Lower lobe of right lung (tissue), 2 donors: ENCODE measurements at regions not wholly inside any gene's neighbourhood (a gene's known extent, or its start where the extent isn't known, plus 50 kb on each side); places are given as distances from the start of the nearest gene placed in this dataset.

ENCODE experiments used
- ATAC-seq, 2 donors: fragments of 200-7000 bp; cut with Tn5 transposase; one replicate each; pipeline ENCODE4 v1.9.1; 2020 to 2022; ENCODE audit warnings: mild to moderate bottlenecking in 2 of 2, moderate library complexity in 2 of 2
- DNase-seq: peaks from one replicate; pipeline ENCODE4 v3.0.0-alpha.2; 2020
- H3K27ac ChIP-seq: fragments of 200-600 bp; one replicate; pipeline ENCODE4 v1.8.0; 2022
- H3K27me3 ChIP-seq: fragments of 200-600 bp; one replicate; pipeline ENCODE4 v1.8.0; 2022; ENCODE audit warnings: low read depth
- H3K36me3 ChIP-seq: fragments of 200-600 bp; one replicate; pipeline ENCODE4 v1.8.0; 2022; ENCODE audit warnings: mild to moderate bottlenecking
- H3K4me1 ChIP-seq: fragments of 200-600 bp; one replicate; pipeline ENCODE4 v1.8.0; 2022
- H3K4me3 ChIP-seq: fragments of 200-600 bp; one replicate; pipeline ENCODE4 v1.8.0; 2022; ENCODE audit warnings: mild to moderate bottlenecking
- H3K9me3 ChIP-seq: fragments of 200-600 bp; one replicate; pipeline ENCODE4 v1.8.0; 2022
- intact Hi-C: fragments of 100-400 bp; cut with DNase I; formaldehyde crosslinking; loops from one replicate; pipeline ENCODE4 v1.11.0; 2022
- TF ChIP-seq, protein P1 (sequence below): fragments of 200-600 bp; IDR thresholded peaks from one replicate; pipeline ENCODE4 v1.8.0; 2022; ENCODE audit warnings: antibody characterized with exemption, mild to moderate bottlenecking
- donor health status: DM: no; HTN: yes; CAD: no; lungs with severe emphysema.

DNA sequence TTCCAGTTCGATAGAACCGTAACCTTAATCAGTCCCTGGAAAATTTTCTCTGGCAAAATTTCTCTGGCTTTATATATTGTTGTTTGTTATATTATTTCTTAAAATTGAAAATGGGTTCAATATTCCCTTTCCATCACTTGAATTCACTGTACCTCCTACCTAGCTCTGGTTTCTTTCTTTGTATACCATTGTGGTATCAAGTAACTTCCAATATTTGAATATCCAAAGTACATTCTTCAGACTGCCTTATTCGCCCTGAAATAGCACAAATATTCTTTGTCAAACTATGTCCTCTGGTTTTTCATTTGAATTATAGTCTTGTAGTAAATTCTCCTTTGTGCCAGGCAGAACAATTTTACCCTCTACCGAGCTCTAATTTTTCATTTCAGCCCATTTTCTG is 541.6 kb downstream of the REEP3 start:
- Histone ChIP-seq H3K4me3 (no peak overlapping the region), H3K4me1 (no peaks in the 10 kb centered on the region), H3K36me3 (no peaks in the 10 kb centered on the region), H3K9me3 (no peaks in the 10 kb centered on the region), H3K27me3 (peaks cover 3% of the 10 kb centered on the region), H3K27ac (no peak overlapping the region)
- intact Hi-C loops = no loop called here
- TF ChIP-seq, protein P1, sequence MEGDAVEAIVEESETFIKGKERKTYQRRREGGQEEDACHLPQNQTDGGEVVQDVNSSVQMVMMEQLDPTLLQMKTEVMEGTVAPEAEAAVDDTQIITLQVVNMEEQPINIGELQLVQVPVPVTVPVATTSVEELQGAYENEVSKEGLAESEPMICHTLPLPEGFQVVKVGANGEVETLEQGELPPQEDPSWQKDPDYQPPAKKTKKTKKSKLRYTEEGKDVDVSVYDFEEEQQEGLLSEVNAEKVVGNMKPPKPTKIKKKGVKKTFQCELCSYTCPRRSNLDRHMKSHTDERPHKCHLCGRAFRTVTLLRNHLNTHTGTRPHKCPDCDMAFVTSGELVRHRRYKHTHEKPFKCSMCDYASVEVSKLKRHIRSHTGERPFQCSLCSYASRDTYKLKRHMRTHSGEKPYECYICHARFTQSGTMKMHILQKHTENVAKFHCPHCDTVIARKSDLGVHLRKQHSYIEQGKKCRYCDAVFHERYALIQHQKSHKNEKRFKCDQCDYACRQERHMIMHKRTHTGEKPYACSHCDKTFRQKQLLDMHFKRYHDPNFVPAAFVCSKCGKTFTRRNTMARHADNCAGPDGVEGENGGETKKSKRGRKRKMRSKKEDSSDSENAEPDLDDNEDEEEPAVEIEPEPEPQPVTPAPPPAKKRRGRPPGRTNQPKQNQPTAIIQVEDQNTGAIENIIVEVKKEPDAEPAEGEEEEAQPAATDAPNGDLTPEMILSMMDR = no peak
- no peak for ATAC-seq
- DNase-seq = no peak

- ATAC-seq (no peak), DNase-seq (no peak)
- TF ChIP-seq, protein P1 = no peak
- no peak overlapping the region for H3K27ac ChIP-seq
- no peaks in the 10 kb centered on the region for H3K36me3 ChIP-seq
- no peaks in the 10 kb centered on the region for H3K4me1 ChIP-seq
- H3K9me3 ChIP-seq = no peaks in the 10 kb centered on the region
- no peaks in the 10 kb centered on the region for H3K27me3 ChIP-seq
- no peak overlapping the region for H3K4me3 ChIP-seq
- intact Hi-C loops = no loop called here
These were observed 545.9 kb downstream of the REEP3 start for GRCh38 chr10:64067009-64067606.

DNA sequence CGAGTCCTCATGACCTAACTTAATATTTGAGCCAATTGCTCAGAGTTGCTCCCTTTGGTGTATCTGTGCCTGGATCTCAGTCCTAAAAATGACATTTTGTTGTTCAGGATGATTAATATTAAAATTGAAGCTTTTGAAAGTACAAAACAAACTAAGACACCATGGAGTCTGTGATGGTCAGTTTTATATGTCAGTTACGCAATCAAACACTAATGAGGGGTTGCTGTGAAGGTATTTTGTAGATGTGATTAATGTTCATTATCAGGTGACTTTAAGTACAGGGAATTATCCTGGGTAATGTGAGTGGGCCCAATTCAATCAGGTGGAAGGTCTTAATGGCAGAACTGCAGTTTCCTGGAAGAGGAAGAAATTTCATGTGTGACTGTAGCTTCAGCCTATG is 546.7 kb downstream of the REEP3 start:
- intact Hi-C loops = no loop called here

DNA sequence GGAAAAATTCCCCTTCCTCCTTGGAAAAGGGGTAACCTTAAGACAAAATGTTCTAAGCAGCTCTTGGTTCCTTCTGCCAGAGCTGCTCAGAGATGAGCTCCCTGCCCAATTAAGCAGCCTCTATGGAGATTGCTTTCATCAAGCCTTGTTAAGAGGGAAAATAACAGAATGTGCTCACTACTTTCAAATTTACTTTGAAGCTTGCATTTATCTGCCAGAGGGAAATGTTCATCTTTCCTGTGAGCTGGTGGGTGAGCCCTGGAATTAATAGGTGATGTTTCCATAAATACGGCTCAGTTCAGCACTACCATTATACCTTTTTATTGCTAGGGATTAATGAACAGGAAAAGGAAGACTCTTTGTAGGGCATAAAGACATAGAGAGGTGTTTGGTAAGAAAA is 549.0 kb downstream of the REEP3 start:
- Histone ChIP-seq H3K27ac (no peak overlapping the region), H3K9me3 (no peaks in the 10 kb centered on the region), H3K36me3 (no peaks in the 10 kb centered on the region), H3K27me3 (no peaks in the 10 kb centered on the region), H3K4me1 (no peaks in the 10 kb centered on the region), H3K4me3 (no peak overlapping the region)
- intact Hi-C loops = no loop called here
- no peak for DNase-seq
- TF ChIP-seq, protein P1 = no peak
- no peak for ATAC-seq

More for the DNA sequence above, 546.7 kb downstream of the REEP3 start:
- Histone ChIP-seq H3K36me3 (no peaks in the 10 kb centered on the region), H3K27me3 (no peaks in the 10 kb centered on the region), H3K4me3 (no peak overlapping the region), H3K9me3 (no peaks in the 10 kb centered on the region), H3K27ac (no peak overlapping the region), H3K4me1 (no peaks in the 10 kb centered on the region)
- DNase-seq (no peak), ATAC-seq (no peak)
- TF ChIP-seq, protein P1 = no peak

- no peak overlapping the region for H3K4me3 ChIP-seq
- no peak overlapping the region for H3K27ac ChIP-seq
- TF ChIP-seq, protein P1 = no peak
- no peaks in the 10 kb centered on the region for H3K4me1 ChIP-seq
- no peak for ATAC-seq
- no peaks in the 10 kb centered on the region for H3K36me3 ChIP-seq
- no peaks in the 10 kb centered on the region for H3K9me3 ChIP-seq
- no peak for DNase-seq
- intact Hi-C loops = no loop called here
- H3K27me3 ChIP-seq = no peaks in the 10 kb centered on the region
These were observed 550.0 kb downstream of the REEP3 start for GRCh38 chr10:64071218-64071617.
